ENCODE measurements at regions not wholly inside any gene's neighbourhood (a gene's known extent, or its start where the extent isn't known, plus 50 kb on each side); places are given as distances from the start of the nearest gene placed in this dataset.
"Not testable (repeated sequence)": the region's sequence is repeated elsewhere in the genome, so short reads cannot be mapped to it uniquely, and the experiment has no call there.

- Histone ChIP-seq H3K9me3 (no peaks in the 10 kb centered on the region), H3K4me1 (no peaks in the 10 kb centered on the region), H3K27ac (no peak overlapping the region), H3K36me3 (no peaks in the 10 kb centered on the region), H3K4me3 (no peak overlapping the region), H3K27me3 (no peaks in the 10 kb centered on the region)
- DNase-seq (no peak), ATAC-seq (peak; percentile 42 to 84 (median 72))
- intact Hi-C loops (cut with DNase I), result no loop called here
- WGBS (ENCODE audit: insufficient coverage, low coverage, low lambda C conversion rate, missing lambda C conversion rate), result 41% methylated on average over 10 of the region's 10 CpGs
- no peak for TF ChIP-seq POLR2A (IDR thresholded peaks at IDR 0.05)
- TF ChIP-seq CTCF (IDR thresholded peaks at IDR 0.05), result no peak
Measured at GRCh38 chr12:28781671-28782652, 367.1 kb upstream of the FAR2 start.

GRCh38 chr12:28782812-28783211 is 366.3 kb upstream of the FAR2 start:
- H3K9me3 ChIP-seq, result no peaks in the 10 kb centered on the region
- intact Hi-C loops (cut with DNase I), result no loop called here
- 38% methylated on average over 1 of the region's 1 CpG for WGBS (ENCODE audit: insufficient coverage, low coverage, low lambda C conversion rate, missing lambda C conversion rate)
- H3K4me1 ChIP-seq, result no peaks in the 10 kb centered on the region
- no peaks in the 10 kb centered on the region for H3K36me3 ChIP-seq
- no peaks in the 10 kb centered on the region for H3K27me3 ChIP-seq
- DNase-seq, result no peak
- H3K27ac ChIP-seq, result no peak overlapping the region
- no peak for ATAC-seq
- TF ChIP-seq POLR2A (IDR thresholded peaks at IDR 0.05) (no peak), CTCF (IDR thresholded peaks at IDR 0.05) (no peak)
- H3K4me3 ChIP-seq, result no peak overlapping the region

GRCh38 chr12:28787151-28787550 is 361.9 kb upstream of the FAR2 start:
- TF ChIP-seq POLR2A (IDR thresholded peaks at IDR 0.05), result no peak
- TF ChIP-seq CTCF (IDR thresholded peaks at IDR 0.05), result no peak
- ATAC-seq, result no peak
- no peak for DNase-seq
- Histone ChIP-seq H3K4me1 (no peaks in the 10 kb centered on the region), H3K4me3 (no peak overlapping the region), H3K36me3 (no peaks in the 10 kb centered on the region), H3K9me3 (no peaks in the 10 kb centered on the region), H3K27me3 (no peaks in the 10 kb centered on the region), H3K27ac (no peak overlapping the region)
- intact Hi-C loops (cut with DNase I), result no loop called here
- WGBS (ENCODE audit: insufficient coverage, low coverage, low lambda C conversion rate, missing lambda C conversion rate), result 63% methylated on average over 2 of the region's 2 CpGs

GRCh38 chr12:28788256-28788655 is 360.8 kb upstream of the FAR2 start:
- intact Hi-C loops (cut with DNase I), result not testable (repeated sequence)

GRCh38 chr12:28793581-28794151 is 355.4 kb upstream of the FAR2 start:
- H3K4me1 ChIP-seq, result no peaks in the 10 kb centered on the region
- H3K9me3 ChIP-seq, result no peaks in the 10 kb centered on the region
- H3K27ac ChIP-seq, result no peak overlapping the region
- no peak for DNase-seq
- TF ChIP-seq POLR2A (IDR thresholded peaks at IDR 0.05), result no peak
- H3K4me3 ChIP-seq, result no peak overlapping the region
- no peaks in the 10 kb centered on the region for H3K27me3 ChIP-seq
- ATAC-seq, result no peak
- H3K36me3 ChIP-seq, result no peaks in the 10 kb centered on the region
- WGBS (ENCODE audit: insufficient coverage, low coverage, low lambda C conversion rate, missing lambda C conversion rate), result 53% methylated on average over 3 of the region's 3 CpGs
- intact Hi-C loops (cut with DNase I), result no loop called here

More at GRCh38 chr12:28788256-28788655, 360.8 kb upstream of the FAR2 start:
- H3K27me3 ChIP-seq, H3K4me1 ChIP-seq, H3K4me3 ChIP-seq, DNase-seq, ATAC-seq, H3K9me3 ChIP-seq, H3K27ac ChIP-seq, H3K36me3 ChIP-seq: not testable (repeated sequence)

Measured in right lobe of liver (tissue), 6 donors.